Smooth muscle cell (in vitro differentiated cells): ENCODE measurements at regions not wholly inside any gene's neighbourhood (a gene's known extent, or its start where the extent isn't known, plus 50 kb on each side); places are given as distances from the start of the nearest gene placed in this dataset.

Source experiments
- DNase-seq: peaks from one replicate; lab custom pipeline; 2025; ENCODE audit not compliant: unreplicated experiment; lab: John Stamatoyannopoulos, UW
- H2AFZ ChIP-seq: fragments of 200-600 bp; sonication (generic); 2 replicates; pipeline ENCODE4 v1.6.0; 2016; ENCODE audit warnings: antibody characterized with exemption, low read depth, mild to moderate bottlenecking
- H3F3A ChIP-seq: fragments of 200-600 bp; sonication (generic); 2 replicates; pipeline ENCODE4 v1.6.0; 2017; ENCODE audit warnings: antibody characterized with exemption, low read depth
- H3K27ac ChIP-seq: fragments of 200-600 bp; sonication (generic); 2 replicates; pipeline ENCODE4 v1.5.1; 2016; ENCODE audit warnings: low read depth, mild to moderate bottlenecking
- H3K27me3 ChIP-seq: fragments of 200-600 bp; sonication (generic); 2 replicates; pipeline ENCODE4 v1.6.1; 2016; ENCODE audit warnings: low read depth, mild to moderate bottlenecking
- H3K36me3 ChIP-seq: fragments of 200-600 bp; sonication (generic); 2 replicates; pipeline ENCODE4 v1.5.1; 2016; ENCODE audit warnings: low read depth
- H3K4me1 ChIP-seq: fragments of 200-600 bp; sonication (generic); 2 replicates; pipeline ENCODE4 v1.5.1; 2016; ENCODE audit warnings: low read depth
- H3K4me2 ChIP-seq: fragments of 200-600 bp; sonication (generic); 2 replicates; pipeline ENCODE4 v1.6.0; 2016; ENCODE audit warnings: mild to moderate bottlenecking
- H3K4me3 ChIP-seq: fragments of 200-600 bp; sonication (generic); 2 replicates; pipeline ENCODE4 v1.5.1; 2016; ENCODE audit warnings: mild to moderate bottlenecking
- H3K79me2 ChIP-seq: fragments of 200-600 bp; sonication (generic); 2 replicates; pipeline ENCODE4 v1.6.0; 2016; ENCODE audit warnings: low read depth, mild to moderate bottlenecking
- H3K9ac ChIP-seq: fragments of 200-600 bp; sonication (generic); 2 replicates; pipeline ENCODE4 v1.6.0; 2016; ENCODE audit warnings: low read depth
- H3K9me3 ChIP-seq: fragments of 200-600 bp; sonication (generic); replicated peaks from 2 replicates; pipeline ENCODE4 v1.5.1; 2016; ENCODE audit warnings: low read depth
- H4K20me1 ChIP-seq: fragments of 200-600 bp; sonication (generic); 2 replicates; pipeline ENCODE4 v1.6.0; 2016; ENCODE audit warnings: low read depth
- WGBS: methylation state at CpG from one replicate; pipeline ENCODE4 v1.1.7; 2016; ENCODE audit warnings: low lambda C conversion rate; 5-methylcytosine and 5-hydroxymethylcytosine counted together
- TF ChIP-seq, protein P1 (sequence below): fragments of 200-600 bp; sonication (generic); IDR thresholded peaks from 2 replicates; pipeline ENCODE4 v1.5.1; 2017; ENCODE audit warnings: borderline replicate concordance, mild to moderate bottlenecking, antibody characterized with exemption; ENCODE audit not compliant: insufficient read depth, poor library complexity, severe bottlenecking

GRCh38 chrX:39318506-39319343 lies 517.5 kb downstream of the MID1IP1 start:
- Histone ChIP-seq H3K79me2 (no peaks in the 10 kb centered on the region), H3K27ac (no peak overlapping the region), H3F3A (no peaks in the 10 kb centered on the region), H2AFZ (no peak overlapping the region), H3K27me3 (no peaks in the 10 kb centered on the region), H3K9me3 (no peaks in the 10 kb centered on the region), H4K20me1 (no peaks in the 10 kb centered on the region), H3K36me3 (no peaks in the 10 kb centered on the region), H3K4me1 (no peaks in the 10 kb centered on the region), H3K9ac (no peak overlapping the region), H3K4me2 (no peak overlapping the region), H3K4me3 (no peak overlapping the region)
- 61% methylated on average over 6 of the region's 6 CpGs for WGBS
- DNase-seq: no peak
- TF ChIP-seq, protein P1, sequence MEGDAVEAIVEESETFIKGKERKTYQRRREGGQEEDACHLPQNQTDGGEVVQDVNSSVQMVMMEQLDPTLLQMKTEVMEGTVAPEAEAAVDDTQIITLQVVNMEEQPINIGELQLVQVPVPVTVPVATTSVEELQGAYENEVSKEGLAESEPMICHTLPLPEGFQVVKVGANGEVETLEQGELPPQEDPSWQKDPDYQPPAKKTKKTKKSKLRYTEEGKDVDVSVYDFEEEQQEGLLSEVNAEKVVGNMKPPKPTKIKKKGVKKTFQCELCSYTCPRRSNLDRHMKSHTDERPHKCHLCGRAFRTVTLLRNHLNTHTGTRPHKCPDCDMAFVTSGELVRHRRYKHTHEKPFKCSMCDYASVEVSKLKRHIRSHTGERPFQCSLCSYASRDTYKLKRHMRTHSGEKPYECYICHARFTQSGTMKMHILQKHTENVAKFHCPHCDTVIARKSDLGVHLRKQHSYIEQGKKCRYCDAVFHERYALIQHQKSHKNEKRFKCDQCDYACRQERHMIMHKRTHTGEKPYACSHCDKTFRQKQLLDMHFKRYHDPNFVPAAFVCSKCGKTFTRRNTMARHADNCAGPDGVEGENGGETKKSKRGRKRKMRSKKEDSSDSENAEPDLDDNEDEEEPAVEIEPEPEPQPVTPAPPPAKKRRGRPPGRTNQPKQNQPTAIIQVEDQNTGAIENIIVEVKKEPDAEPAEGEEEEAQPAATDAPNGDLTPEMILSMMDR: no peak

- H4K20me1 ChIP-seq: no peaks in the 10 kb centered on the region
- DNase-seq: no peak
- TF ChIP-seq, protein P1: no peak
- H3K36me3 ChIP-seq: no peaks in the 10 kb centered on the region
- H3K4me1 ChIP-seq: no peaks in the 10 kb centered on the region
- no peaks in the 10 kb centered on the region for H3K9me3 ChIP-seq
- WGBS: 57% methylated on average over 1 of the region's 1 CpG
- H3K79me2 ChIP-seq: no peaks in the 10 kb centered on the region
- no peak overlapping the region for H3K4me3 ChIP-seq
- no peak overlapping the region for H2AFZ ChIP-seq
- no peaks in the 10 kb centered on the region for H3F3A ChIP-seq
- H3K9ac ChIP-seq: no peak overlapping the region
- no peak overlapping the region for H3K27ac ChIP-seq
- no peak overlapping the region for H3K4me2 ChIP-seq
- H3K27me3 ChIP-seq: no peaks in the 10 kb centered on the region
Measured at GRCh38 chrX:39320165-39320564, 518.9 kb downstream of the MID1IP1 start.

DNA sequence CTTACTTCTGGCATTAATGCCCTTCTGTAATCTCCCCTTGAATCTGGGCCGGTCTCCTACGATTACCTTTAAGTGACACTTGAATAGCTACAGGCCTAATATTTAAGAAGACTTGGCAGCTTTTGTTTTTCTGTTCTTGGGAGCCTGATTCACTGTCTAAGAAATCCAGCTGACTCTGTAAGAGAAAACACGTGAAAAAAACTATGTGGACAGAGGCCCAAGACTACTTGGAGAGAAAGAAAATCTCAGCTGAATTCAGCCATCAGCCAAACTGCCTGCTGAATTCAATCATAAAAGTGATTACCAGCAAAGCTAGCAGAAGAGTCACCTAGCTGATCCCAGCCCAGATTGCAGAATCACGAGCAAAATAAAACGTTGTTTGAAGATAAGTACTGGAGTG lies 521.2 kb downstream of the MID1IP1 start:
- no peak overlapping the region for H2AFZ ChIP-seq
- no peak for DNase-seq
- 80% methylated on average over 5 of the region's 5 CpGs for WGBS
- no peak overlapping the region for H3K27ac ChIP-seq
- TF ChIP-seq, protein P1: no peak
- no peaks in the 10 kb centered on the region for H3K9me3 ChIP-seq
- H3K36me3 ChIP-seq: no peaks in the 10 kb centered on the region
- H3K27me3 ChIP-seq: no peaks in the 10 kb centered on the region
- no peak overlapping the region for H3K4me3 ChIP-seq
- H3K79me2 ChIP-seq: no peaks in the 10 kb centered on the region
- no peaks in the 10 kb centered on the region for H3F3A ChIP-seq
- H3K4me2 ChIP-seq: no peak overlapping the region
- no peaks in the 10 kb centered on the region for H4K20me1 ChIP-seq
- H3K4me1 ChIP-seq: no peaks in the 10 kb centered on the region
- H3K9ac ChIP-seq: no peak overlapping the region
